NCI-H1694 treated with DMSO at 0.1 percent for 48 hours (cell line): ENCODE measurements at regions not wholly inside any gene's neighbourhood (a gene's known extent, or its start where the extent isn't known, plus 50 kb on each side); places are given as distances from the start of the nearest gene placed in this dataset.
"Not testable (repeated sequence)": the region's sequence is repeated elsewhere in the genome, so short reads cannot be mapped to it uniquely, and the experiment has no call there.

Experiments used
- DNase-seq: peaks from one replicate; lab custom pipeline; 2025; lab: John Stamatoyannopoulos, UW

DNA sequence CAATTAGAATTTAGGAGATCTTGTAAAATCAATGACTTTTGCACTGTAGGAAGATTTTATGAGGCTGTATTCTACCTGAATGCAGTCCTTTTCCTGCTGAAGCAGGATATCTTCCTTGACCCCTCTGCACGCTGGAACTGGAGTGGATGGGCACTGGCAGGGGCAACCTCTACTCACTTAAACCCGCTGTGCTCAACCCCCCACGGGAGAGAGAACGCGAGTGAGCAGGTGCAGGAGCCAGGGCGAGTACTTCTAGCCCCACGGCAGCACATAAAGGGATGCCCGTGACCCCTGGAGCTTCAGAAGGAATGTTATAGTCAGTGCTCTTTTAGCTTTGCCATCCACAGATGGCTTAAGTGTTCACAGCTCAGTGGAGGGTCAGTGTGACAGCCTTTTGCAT lies 1144.8 kb downstream of the EPHA7 start:
- DNase-seq: no peak

DNA sequence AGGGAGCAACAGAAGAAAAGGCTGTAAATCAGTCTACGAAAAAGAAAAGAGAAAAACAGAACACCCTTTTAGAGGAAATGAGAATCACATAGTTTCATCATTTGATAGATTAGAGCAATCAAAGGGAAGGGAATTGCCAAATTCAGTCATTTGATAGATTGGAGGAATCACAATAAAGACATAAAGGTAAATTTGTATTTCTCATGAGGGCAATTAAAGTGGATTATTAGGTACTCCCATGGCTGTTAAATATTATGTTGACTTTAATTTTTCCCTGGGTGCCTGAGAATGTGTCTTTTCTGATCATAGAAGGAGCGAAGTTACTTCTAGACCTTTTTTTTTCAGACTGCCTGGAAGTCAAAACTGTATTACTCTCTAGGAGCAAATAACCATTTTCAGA lies 1145.7 kb downstream of the EPHA7 start:
- no peak for DNase-seq

GRCh38 chr6:92271091-92271490 lies 1148.3 kb downstream of the EPHA7 start:
- DNase-seq: no peak

GRCh38 chr6:92270365-92270764 lies 1149.0 kb downstream of the EPHA7 start:
- no peak for DNase-seq

DNA sequence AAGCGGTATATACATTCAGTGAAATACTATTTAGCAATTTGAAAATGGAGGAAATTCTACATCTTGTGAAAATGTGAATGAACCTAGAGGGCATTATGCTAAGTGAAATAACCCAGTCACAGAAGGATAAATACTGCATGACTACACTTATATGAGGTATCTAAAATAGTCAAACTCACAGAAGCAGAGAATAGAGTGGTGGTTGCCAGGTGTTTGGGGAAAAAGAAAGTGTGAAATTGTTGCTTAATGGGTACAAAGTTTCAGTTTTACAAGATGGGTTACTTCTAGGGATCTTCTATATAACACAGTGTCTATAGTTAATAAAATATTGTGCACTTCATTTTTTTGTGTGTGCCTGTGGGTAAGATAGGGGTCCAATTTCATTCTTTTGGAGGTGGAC lies 1152.0 kb downstream of the EPHA7 start:
- DNase-seq: no peak

GRCh38 chr6:92263864-92264263 lies 1155.5 kb downstream of the EPHA7 start:
- no peak for DNase-seq

GRCh38 chr6:92259171-92259570 lies 1160.2 kb downstream of the EPHA7 start:
- DNase-seq: no peak

GRCh38 chr6:92243315-92243714 lies 1176.0 kb downstream of the EPHA7 start:
- DNase-seq: no peak

DNA sequence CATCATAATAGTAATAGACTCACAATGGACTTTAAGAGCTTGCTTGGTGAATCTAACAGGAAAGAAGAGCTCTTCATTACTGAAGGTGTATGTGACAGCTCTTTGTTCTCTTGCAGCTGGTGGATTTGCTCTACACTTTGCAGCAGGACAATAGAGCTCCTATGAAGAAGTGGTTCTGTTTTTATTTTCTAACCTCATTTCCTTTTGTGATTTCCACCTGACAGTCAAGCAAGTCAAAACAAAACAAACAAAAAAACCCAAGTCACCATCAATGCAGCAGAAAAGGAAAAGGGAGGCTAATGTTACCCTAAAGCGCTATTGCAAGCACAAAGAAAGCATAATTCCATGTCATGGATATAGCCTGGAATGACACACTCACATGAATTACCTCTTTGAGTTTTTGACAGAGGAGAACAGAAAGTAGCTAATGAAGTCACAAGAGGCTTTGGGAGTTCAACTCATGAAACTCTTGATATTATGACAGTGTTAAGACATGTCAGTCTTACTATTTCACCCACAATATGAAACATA lies 1188.1 kb downstream of the EPHA7 start:
- no peak for DNase-seq

GRCh38 chr6:92219987-92220386 lies 1199.4 kb downstream of the EPHA7 start:
- DNase-seq: not testable (repeated sequence)

DNA sequence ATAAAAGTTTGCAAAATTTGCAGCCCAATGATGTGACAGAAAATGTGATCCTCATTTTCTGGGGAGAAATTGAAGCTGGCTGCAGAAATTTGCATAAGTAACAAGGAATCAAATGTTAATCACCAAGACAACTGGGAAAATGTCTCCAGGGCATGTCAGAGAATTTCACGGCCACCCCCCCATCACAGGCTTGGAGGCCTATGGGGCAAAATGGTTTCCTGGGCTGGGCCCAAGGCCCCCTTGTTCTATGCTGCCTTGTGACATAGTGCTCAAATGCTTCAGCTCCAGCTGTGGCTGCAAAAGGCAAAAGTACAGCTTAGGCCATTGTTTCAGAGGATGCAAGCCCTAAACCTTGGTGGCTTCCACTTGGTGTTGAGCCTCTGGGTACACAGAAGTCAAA lies 1202.6 kb downstream of the EPHA7 start:
- no peak for DNase-seq

DNA sequence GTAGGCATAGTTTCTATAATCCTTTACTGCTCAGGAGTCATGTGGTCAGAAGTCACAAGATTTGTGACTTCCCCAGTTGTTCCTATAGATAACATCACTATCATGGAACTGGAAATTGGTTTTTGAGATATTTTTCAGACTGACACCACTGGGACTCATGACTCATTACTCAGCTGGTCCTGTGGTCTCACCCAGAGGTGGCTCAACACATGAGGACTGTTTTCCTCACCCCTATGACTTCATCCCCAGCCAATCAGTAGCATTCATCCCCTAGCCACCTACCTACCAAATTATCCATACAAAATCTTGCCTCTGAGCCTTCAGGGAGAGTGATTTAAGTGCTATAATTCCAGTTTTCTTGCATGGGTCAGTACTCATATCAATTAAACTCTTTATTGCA lies 1217.7 kb downstream of the EPHA7 start:
- DNase-seq: no peak

GRCh38 chr6:92196325-92196724 lies 1223.0 kb downstream of the EPHA7 start:
- DNase-seq: no peak

GRCh38 chr6:92195796-92196195 lies 1223.6 kb downstream of the EPHA7 start:
- no peak for DNase-seq

DNA sequence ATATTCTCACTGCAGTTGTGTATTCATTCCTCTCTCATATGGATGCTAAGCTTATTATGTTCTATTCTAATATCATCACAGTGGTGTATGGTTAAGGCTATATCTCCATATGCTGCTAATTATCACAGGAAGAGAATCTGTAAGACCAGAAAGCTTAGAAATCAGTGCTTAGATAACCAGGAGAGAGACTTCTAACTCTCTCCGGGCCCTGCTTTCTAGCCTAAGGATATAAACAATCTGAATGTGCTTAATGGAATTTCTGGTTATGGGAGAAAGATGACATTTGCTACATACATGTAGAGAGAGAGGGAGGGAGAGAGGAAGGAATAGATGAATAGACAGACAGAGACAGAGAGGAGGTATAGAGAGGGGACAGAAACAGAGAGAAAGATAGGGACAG lies 1231.3 kb downstream of the EPHA7 start:
- no peak for DNase-seq

- DNase-seq: no peak
Measured at GRCh38 chr6:92184933-92185332, 1234.4 kb downstream of the EPHA7 start.

GRCh38 chr6:92181347-92181746 lies 1238.0 kb downstream of the EPHA7 start:
- DNase-seq: no peak

- no peak for DNase-seq
Measured at GRCh38 chr6:92180090-92180489, 1239.3 kb downstream of the EPHA7 start.

- no peak for DNase-seq
Measured at GRCh38 chr6:92176666-92177065, 1242.7 kb downstream of the EPHA7 start.

GRCh38 chr6:92174398-92175073 lies 1244.8 kb downstream of the EPHA7 start:
- no peak for DNase-seq

GRCh38 chr6:92169506-92169905 lies 1249.9 kb downstream of the EPHA7 start:
- no peak for DNase-seq

- no peak for DNase-seq
Measured at GRCh38 chr6:92166666-92167065, 1252.7 kb downstream of the EPHA7 start.

DNA sequence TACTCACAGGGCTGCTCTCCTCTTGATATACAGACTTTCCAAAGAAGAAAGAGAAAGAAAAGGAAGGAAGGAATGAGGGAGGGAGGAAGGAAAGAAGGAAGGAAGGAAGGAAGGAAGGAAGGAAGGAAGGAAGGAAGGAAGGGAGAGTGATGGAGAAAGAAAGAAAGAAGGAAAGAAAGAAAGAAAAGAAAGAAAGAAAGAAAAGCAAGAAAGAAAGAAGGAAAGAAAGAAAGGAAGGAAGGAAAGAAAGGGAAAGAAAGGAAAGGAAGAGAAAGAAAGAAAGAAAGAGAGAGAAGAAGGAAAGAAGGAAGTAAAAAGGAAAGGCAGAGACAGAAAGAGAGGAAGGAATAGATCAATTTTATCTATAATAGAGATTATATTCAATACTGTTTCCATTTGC lies 1257.4 kb downstream of the EPHA7 start:
- DNase-seq: no peak

DNA sequence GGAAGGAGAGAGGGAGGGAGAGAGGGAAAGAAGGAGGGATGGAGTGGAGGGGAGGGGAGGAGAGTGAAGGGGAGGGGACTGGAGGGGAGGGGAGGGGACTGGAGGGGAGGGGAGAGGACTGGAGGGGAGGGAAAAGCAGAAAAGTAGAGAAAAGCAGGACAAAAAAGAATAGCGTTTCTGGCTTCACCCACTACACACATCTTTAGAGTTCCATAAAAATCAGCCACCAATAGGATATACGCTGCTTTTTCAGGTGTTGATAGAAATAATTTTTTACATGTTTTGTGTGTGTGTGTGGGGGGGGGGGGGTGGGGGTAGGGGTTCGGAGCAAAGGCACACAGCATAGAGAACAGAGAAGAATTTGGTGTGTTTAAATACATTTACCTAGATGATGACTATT lies 1259.1 kb downstream of the EPHA7 start:
- DNase-seq: no peak
